Activated CD4-positive, alpha-beta T cell treated with anti-CD3 and anti-CD28 coated beads, Interleukin-2, Interleukin-6, amounts not matched to agents 100 ng/mL and 50 ng/mL, durations not matched to agents 16 hours and 8 hours (primary cell): ENCODE measurements at regions not wholly inside any gene's neighbourhood (a gene's known extent, or its start where the extent isn't known, plus 50 kb on each side); places are given as distances from the start of the nearest gene placed in this dataset.
A peak's percentile ranks its signal among the peaks of the same experiment; 100 is the strongest.

Source experiments
- DNase-seq: peaks from one replicate; pipeline ENCODE4 v3.0.0-alpha.2; 2020

GRCh38 chr1:83114136-83114834 is 884.6 kb downstream of the TTLL7 start:
- DNase-seq, result no peak

DNA sequence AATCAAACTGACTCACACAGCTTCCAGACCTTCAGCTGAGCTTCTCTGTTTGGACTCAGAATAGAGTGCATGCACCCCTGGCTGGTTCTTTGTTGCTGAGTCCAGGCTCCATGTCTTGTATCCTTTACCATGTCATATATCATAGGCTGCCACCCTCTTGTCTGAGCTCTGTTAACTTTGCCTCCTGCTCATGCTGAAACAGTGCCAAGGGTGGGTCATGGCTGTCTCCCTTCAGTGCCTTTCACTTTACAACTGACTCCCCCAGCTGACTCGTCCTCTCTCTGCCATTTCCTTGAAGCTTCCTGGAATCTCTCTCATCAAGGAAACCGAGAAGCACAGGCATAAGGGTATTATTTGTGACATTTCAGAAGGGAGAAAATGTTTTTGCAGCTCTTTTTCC is 885.3 kb downstream of the TTLL7 start:
- DNase-seq, result no peak

GRCh38 chr1:83112248-83112885 is 886.6 kb downstream of the TTLL7 start:
- no peak for DNase-seq

- DNase-seq, result peak; percentile 11
These were observed 888.8 kb downstream of the TTLL7 start for GRCh38 chr1:83110156-83110555.

DNA sequence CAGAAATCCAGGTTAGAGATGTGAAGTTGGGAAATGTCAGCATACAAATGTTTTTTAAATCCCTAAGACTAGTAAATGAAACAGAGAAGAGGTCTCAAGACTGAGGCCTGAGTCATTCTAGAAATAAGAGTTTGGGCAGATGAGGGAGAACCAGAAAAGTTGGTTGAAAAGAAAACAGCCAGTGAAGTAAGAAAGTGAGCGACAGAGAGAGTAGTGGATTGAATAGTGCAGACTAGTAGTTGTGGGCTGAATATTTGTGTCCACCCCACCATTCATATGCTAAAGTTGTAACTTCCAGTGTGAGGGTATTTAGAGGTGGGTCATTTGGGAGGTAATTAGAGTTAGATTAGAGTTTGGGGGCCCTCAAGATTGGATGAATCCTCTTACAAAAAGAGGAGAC is 889.2 kb downstream of the TTLL7 start:
- DNase-seq, result peak; percentile 27

DNA sequence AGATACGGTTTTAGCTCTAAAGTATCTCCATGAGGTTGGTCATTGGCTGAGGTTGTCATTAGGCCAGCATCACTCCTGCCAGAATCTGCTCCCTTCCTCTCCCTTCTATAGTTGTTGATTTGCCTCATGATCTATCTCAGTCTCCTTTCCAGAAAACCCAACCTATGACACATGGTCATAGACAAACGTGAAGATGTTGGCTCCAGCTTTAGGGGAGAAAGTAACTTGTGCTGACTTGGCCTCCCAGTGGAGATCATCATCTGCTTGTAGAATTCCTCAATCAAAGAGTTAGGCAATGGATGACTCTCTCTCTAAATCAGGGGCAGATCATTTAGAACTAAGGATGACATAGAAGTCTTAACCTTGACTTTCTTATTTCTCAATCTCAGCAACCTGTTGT is 894.4 kb downstream of the TTLL7 start:
- no peak for DNase-seq

- DNase-seq, result no peak
These were observed 895.6 kb downstream of the TTLL7 start for GRCh38 chr1:83103341-83103740.

DNA sequence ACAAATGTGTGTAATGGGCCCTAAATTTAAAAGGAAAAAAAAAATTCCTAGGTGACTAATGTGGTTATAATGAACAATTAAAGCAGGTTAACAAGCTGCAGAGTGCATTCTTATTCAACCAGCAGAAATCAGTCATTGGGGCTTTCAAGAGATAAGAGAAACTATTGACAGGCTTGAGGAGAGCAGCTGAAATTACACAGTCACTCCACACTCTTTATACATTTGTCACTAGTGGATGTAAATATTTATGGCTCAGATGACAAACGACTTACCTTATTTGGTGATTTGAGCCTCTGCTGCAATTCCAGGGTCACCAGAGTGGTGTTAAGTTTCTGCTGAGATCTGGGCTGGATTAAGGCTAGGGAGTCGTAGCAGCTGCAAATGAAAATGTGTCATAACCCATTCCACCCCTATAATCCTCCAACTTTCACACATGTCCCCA is 896.3 kb downstream of the TTLL7 start:
- DNase-seq, result no peak

- DNase-seq, result no peak
These were observed 897.5 kb downstream of the TTLL7 start for GRCh38 chr1:83101406-83101805.

DNA sequence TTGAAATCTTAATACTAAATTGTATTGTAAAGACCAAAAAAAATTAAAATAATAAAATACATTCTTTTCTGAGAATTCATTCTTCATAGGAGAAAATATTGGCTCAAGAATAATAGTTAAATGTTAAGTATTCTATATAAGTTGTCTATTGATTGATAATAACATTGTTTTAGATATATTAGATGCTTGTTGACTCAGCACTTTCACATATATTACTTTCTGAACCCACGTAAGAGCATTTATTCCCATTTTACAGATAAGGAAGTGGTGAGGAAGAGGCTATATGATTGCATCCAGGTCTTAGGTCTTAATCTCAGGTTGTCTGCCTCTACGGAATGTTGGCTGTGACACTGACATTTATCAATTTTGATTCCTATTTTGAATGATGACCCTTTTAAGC is 898.8 kb downstream of the TTLL7 start:
- no peak for DNase-seq

GRCh38 chr1:83098791-83099190 is 900.1 kb downstream of the TTLL7 start:
- DNase-seq, result no peak

DNA sequence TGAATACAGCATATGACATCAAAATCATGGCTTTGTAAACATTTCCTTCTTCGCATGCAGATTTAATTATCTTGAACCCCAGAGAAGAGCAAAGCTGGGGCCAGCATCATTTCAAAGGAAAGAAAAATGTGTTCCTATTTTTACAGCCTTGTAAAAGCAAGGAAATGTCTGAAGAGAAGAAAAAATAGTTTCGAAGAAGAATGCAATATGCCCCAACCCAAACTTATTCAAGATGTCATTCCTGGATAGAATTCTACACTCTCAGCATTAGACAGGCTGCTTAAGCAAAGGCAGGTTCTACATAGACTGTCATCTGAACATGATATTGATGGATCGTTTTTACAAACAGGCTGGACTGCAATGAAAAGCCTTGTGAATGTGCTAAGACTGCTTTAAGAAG is 900.8 kb downstream of the TTLL7 start:
- DNase-seq, result no peak

- DNase-seq, result no peak
These were observed 901.2 kb downstream of the TTLL7 start for GRCh38 chr1:83097715-83098114.

DNA sequence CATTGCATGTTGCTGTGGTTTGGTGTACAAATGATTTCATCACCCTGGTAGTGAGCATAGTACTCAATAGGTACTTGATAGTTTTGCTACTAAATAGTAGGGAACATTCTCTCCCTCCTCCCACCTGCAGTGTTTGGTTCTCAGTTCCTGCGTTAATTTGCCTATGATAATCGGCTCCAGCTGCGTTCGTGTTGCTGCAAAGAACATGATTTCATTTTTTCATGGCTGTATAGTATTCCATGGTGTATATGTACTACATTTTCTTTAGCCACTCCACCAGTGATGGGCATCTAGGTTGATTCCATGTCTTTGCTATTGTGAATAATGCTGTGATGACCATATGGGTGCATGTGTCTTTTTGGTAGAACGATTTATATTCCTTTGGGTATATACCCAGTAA is 903.4 kb downstream of the TTLL7 start:
- DNase-seq, result no peak

DNA sequence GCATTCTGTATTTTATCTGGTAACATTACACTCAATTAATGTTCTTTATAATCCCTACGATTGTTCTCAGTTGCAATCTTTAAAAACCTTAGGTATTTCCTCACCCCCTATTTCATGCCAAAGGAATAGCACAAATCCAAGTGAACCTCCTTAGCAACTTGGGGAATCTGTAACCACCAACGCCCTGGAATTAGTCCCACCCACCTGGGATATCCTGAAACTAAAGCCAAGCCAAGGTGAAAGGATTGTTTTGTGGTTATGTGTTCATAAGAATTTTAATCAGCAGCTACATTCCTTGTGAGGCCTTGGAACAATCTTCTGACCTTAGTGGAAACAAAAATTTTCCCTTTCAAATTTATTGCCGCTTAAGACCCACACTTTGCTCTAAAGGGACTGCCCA is 908.7 kb downstream of the TTLL7 start:
- no peak for DNase-seq

- no peak for DNase-seq
These were observed 911.1 kb downstream of the TTLL7 start for GRCh38 chr1:83087851-83088250.

- DNase-seq, result no peak
These were observed 911.9 kb downstream of the TTLL7 start for GRCh38 chr1:83086986-83087512.

DNA sequence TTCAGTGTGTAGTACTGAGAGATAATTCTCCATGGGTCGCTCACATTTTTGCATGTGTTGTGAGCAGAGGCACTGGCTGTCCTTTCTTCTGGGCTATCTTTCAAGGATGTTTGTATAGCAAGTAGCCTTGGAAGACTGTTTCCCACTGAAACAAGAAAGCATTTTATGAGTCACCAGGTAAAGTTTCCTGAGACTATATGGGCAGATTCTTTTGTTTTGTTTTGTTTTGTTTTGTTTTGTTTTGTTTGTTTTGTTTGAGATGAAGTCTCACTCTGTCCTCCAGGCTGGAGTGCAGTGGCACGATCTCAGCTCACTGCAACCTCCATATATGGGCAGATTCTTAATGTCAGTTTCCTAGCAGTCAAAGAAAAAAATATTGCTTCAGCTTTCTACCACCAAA is 912.6 kb downstream of the TTLL7 start:
- no peak for DNase-seq

DNA sequence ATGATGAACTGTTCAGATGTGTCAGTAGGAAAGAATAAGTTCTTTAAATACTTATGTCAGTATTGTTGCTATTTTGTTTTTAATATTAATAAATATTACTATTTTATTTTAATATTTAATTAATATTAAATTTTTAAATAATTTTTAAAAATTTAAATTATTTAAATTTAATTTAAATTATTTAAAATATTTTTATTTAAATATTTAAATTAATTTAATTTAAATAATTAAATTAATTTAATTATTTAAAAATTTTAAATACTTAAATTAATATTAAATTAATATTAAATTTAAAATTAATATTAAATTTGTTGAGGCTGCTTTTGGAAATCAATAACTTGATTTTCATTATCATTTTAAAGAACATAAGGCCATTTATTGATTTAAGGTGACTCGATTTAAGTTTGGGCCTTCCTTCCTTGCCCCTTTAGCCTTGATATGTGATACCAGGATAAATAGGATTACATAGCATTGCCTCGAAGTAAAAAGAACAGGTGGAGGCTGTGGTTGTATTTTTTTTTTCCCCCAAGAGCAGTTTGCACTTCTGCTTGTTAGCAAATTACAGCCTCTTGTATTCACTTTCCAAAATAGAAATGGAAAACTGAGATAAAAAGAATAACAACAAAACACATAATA is 915.2 kb downstream of the TTLL7 start:
- DNase-seq, result no peak

DNA sequence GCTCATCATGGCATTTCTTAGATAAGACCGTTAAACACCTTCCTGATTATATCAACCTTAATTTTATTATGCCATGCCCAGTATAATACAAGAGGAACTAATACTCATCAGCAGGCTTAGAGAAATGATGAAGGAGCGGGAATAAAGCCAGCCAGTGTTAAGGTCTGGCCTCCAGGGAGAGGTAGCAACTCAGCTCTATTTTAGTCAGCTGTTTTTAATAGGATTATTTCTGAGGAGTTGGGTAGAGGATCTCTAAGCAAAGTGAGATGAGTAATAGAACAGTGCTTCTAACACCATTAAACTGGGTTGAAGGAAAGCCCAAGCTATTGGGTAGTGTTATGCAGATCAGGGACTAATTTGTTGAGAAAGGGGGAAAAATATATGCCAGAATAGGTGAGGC is 921.5 kb downstream of the TTLL7 start:
- DNase-seq, result no peak

DNA sequence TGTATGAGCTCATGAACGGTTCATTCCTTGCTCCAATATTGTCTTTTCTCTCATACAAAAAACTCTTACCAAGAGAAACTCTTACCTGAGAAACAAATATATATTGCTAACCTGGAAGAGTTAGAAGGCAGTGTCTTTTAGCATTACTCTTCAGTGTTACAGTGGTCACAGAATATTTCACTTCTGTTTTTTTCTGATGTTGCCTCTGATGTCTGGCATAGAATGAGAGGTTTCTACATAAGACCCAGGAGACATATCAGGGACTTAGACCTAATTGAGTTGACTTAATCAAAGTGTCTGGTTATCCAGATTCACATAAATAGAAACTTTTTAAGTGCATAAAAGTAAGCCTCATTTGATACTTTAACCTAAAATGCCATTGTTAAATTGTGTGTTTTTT is 923.8 kb downstream of the TTLL7 start:
- DNase-seq, result no peak

DNA sequence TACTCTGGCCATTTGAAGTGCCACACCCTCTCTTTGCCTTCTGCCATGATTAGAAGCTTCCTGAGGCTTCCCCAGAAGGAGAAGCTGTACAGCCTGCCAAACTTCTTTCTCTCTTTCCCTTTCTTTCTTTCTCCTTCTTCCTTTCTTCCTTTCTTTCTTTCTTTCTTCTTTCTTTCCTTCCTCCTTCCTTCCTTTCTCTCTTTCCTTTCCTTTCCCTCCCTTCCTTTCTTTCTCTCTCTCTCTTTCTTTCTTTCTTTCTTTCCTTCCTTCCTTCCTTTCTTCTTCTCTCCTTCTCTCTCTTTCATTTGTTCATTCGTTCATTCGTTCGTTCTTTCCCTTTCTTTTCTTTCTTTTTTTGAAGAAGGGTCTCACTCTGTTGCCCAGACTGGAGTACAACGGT is 931.0 kb downstream of the TTLL7 start:
- no peak for DNase-seq

DNA sequence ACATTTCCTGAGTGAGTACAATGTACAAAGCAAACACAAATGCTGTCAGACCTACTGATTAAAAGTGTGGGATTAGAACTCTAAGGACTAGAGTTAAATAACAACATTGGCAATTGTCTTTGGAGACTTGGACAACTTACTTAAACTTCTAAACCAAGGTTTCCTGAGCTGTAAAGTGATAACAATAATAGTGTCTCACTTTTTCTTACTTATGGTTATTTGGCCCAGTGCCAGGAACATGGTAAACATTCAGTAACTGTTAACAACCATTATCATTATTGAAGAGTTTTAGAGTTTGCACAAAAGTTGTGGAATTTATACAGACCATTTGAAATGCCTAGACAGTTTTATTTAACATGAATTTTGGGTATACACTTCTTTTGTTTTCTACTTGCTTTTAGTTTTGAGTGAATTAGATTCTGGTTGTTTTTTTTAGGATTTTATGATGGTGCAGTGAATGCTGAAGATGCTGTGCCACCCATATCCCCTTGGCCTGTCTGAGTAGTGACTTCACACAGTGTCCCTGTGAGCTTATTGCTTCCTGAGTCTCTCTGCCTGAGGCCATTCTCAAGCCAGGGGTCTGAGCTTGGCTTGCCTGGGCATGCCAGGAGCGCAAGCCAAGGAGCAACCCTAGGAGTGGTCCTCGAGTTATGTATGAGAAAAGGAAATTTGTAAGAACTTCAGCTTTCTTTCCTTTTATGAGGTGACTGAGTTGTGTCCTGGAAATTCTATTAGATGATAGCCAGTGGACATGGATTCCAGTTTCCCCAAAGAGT is 932.8 kb downstream of the TTLL7 start:
- DNase-seq, result no peak
